Fibroblast of pulmonary artery (primary cell): ENCODE measurements at regions not wholly inside any gene's neighbourhood (a gene's known extent, or its start where the extent isn't known, plus 50 kb on each side); places are given as distances from the start of the nearest gene placed in this dataset.

Experiments used
- DNase-seq: peaks from one replicate; pipeline ENCODE4 v3.0.0-alpha.2; 2010; ENCODE audit warnings: low read depth
- H3K4me3 ChIP-seq: replicated peaks from 2 replicates; pipeline ENCODE4 v1.5.1; 2011; ENCODE audit warnings: low read depth, mild to moderate bottlenecking, control low read depth, low read length, moderate library complexity
- TF ChIP-seq, protein P1 (sequence below): IDR thresholded peaks from 2 replicates; pipeline ENCODE4 v1.5.1; 2011; ENCODE audit warnings: mild to moderate bottlenecking, control low read depth, low read length, inconsistent platforms; ENCODE audit errors: missing control alignments

DNA sequence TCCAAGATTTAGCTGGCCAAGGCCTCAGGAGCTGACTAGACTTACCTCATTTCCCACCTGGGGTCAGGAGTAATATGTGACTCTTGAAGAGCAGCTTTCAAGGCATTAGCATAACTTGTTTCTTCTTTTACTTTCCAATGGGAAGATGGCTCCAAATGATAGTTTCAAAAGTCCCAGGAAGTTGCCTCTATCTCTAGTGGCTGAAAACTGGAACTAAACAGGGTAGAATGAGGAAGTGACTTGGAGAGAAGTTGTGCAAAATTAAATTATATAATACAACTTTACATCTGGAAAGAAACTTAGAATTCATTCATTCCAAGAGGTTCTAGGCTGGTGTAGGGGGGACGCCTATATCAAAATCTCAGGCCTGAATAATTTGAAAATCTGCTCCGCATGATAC is 250.1 kb upstream of the FMN2 start:
- H3K4me3 ChIP-seq: no peak overlapping the region
- TF ChIP-seq, protein P1, sequence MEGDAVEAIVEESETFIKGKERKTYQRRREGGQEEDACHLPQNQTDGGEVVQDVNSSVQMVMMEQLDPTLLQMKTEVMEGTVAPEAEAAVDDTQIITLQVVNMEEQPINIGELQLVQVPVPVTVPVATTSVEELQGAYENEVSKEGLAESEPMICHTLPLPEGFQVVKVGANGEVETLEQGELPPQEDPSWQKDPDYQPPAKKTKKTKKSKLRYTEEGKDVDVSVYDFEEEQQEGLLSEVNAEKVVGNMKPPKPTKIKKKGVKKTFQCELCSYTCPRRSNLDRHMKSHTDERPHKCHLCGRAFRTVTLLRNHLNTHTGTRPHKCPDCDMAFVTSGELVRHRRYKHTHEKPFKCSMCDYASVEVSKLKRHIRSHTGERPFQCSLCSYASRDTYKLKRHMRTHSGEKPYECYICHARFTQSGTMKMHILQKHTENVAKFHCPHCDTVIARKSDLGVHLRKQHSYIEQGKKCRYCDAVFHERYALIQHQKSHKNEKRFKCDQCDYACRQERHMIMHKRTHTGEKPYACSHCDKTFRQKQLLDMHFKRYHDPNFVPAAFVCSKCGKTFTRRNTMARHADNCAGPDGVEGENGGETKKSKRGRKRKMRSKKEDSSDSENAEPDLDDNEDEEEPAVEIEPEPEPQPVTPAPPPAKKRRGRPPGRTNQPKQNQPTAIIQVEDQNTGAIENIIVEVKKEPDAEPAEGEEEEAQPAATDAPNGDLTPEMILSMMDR: no peak
- DNase-seq: no peak

DNA sequence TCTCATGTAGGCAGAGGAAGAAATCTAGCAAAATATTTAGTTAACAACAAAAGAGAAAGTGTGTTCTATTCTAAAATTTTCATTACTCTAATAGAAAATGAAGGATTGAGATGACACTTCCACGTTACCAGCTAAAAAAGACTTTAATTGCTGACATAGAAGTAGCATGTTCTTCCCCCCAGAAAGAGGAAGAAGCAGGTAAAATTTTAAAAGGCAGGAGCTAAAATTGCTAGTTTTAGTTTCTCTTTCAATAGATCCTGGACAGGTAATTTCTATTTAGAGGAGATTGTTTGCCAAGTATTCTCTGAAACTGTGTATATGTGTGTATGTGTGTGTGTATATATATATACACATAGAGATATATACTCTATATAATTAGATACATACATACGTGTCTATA is 248.1 kb upstream of the FMN2 start:
- H3K4me3 ChIP-seq: no peak overlapping the region
- DNase-seq: no peak
- TF ChIP-seq, protein P1: no peak

DNA sequence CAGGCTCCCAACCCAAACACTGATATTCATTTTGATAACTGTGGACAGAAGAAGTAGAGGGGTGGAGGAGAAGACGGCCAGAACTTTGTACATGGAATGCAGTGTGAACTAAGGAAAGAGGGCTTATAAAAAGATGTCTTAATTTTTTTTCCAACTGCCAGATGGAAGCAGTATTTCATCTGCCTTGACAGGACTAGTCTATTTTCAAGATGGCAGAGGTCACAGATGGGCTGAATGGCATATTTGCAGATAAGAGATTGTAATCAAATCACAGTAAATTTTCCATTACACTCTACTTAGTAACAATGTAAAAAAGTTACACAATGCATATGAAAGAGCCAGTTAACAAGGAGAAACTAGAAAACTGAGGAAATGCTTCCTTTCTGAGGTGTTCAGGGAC is 246.8 kb upstream of the FMN2 start:
- DNase-seq: no peak
- TF ChIP-seq, protein P1: no peak

DNA sequence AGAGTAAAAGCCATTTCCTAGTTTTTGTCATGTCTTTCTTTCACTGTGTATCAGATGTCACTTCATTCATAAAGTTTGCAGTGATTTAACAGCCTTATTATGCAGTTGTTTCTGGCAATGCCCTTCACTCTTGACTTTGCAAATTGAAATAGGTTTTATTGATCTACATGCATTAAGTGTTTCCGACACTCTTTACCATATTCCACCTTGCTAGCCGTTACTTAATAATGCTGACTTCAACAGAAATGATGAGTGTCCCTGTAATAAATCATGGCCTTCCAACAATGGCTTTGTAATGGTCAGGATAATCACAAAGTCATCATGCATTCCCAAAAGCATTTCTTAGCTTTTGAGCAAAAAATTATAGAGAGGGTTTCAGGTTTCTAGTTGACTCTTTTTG is 236.8 kb upstream of the FMN2 start:
- TF ChIP-seq, protein P1: no peak
- H3K4me3 ChIP-seq: no peak overlapping the region
- DNase-seq: no peak

More for the DNA sequence above, 246.8 kb upstream of the FMN2 start:
- no peak overlapping the region for H3K4me3 ChIP-seq

DNA sequence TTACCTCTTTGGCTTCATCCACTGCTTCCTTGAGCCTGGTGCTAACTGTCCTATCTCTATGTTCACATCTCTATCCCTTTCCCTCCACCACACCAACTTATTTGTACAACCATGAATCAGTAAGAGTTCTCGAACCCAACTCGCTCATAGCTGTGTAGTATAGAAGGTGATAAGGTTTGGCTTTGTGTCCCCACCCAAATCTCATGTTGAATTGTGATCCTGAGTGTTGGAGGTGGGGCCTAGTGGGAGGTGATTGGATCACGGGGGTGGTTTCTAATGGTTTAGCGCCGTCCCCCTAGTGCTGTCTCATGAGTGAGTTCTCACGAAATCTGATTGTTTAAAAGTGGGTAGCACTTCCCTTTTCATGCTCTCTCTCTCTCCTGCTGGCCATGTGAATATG is 235.6 kb upstream of the FMN2 start:
- H3K4me3 ChIP-seq: no peak overlapping the region
- DNase-seq: no peak
- TF ChIP-seq, protein P1: no peak

DNA sequence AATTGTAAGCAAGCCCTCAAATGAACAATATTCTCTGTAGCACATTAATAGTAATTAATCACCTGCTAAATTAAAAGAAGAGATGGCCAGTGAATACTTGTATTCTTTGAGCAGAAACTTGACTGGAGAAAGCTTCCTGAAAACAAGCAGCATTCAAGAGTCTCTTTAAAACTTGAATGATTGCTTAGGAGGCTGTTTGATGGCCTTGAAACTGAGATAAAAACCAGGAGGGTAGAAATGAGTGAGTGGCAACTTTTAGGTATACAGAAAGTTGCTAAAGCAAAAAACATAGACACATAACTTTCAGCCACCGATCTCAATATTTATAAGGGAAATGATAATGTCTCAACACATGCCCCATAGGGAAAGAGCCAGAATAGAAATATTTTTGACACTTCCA is 234.8 kb upstream of the FMN2 start:
- no peak for DNase-seq
- TF ChIP-seq, protein P1: no peak
- no peak overlapping the region for H3K4me3 ChIP-seq

DNA sequence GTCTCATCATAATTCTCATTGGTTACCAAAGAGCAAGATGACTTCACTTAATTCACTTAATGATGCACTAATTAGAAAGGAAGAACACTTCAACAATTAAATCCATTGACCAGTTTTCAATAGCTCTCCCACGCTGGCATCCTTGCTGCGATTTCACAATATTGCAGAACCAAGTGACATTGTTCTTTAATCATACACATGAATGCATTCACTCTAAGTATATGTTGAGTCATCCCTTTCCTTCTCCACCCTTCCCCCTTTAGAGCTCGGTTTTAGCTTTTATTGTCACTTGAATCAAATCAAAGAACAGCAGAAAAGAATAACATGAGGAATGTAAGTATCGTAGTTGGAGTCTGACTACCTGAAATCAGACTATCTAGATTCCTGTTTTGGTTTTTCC is 233.6 kb upstream of the FMN2 start:
- peak; percentile 1 for DNase-seq
- TF ChIP-seq, protein P1: no peak
- H3K4me3 ChIP-seq: no peak overlapping the region
